SK-N-SH (cell line): ENCODE measurements at regions not wholly inside any gene's neighbourhood (a gene's known extent, or its start where the extent isn't known, plus 50 kb on each side); places are given as distances from the start of the nearest gene placed in this dataset.

ENCODE experiments used
- CTCF ChIA-PET: fragments of 300-600, 350-600 bp; formaldehyde crosslinking; extraction: SDS; loops from one replicate; lab custom pipeline; 2021; lab: Yijun Ruan, JAX
- POLR2A ChIA-PET: fragments of 350-600 bp; sonication (Branson Sonifier 250); formaldehyde crosslinking; extraction: SDS; loops from one replicate; lab custom pipeline; 2020; ENCODE audit warnings: antibody characterized with exemption, inconsistent platforms; lab: Yijun Ruan, JAX
- DNase-seq: peaks from one replicate; pipeline ENCODE4 v3.0.0; 2012
- H2AFZ ChIP-seq: fragments of 200-600 bp; sonication (generic); 2 replicates; pipeline ENCODE4 v1.8.1; 2016; ENCODE audit warnings: antibody characterized with exemption, mild to moderate bottlenecking, low read depth
- H3F3A ChIP-seq: fragments of 200-600 bp; sonication (generic); replicated peaks from 2 replicates; pipeline ENCODE3; 2016; ENCODE audit warnings: antibody characterized with exemption, mild to moderate bottlenecking; ENCODE audit not compliant: insufficient read depth
- H3K27ac ChIP-seq, 2 experiments: fragments of 200-500 bp in 1 of 2; fragments of 200-600 bp in 1 of 2; sonication (Bioruptor generic) in 1 of 2; sonication (generic), shearing (Covaris generic) in 1 of 2; 2 replicates each; pipeline versions ENCODE4 v1.5.1 to v1.6.1; 2014 to 2016; ENCODE audit warnings: low read depth in 2 of 2, inconsistent platforms in 1 of 2, low read length in 1 of 2, mild to moderate bottlenecking in 1 of 2, mixed read lengths in 1 of 2
- H3K27me3 ChIP-seq: fragments of 200-600 bp; sonication (generic), shearing (Covaris generic); 2 replicates; pipeline ENCODE4 v1.6.1; 2016; ENCODE audit warnings: mixed run types; ENCODE audit not compliant: insufficient read depth
- H3K36me3 ChIP-seq, 2 experiments: fragments of 200-500 bp in 1 of 2; fragments of 200-600 bp in 1 of 2; sonication (Bioruptor generic) in 1 of 2; sonication (generic) in 1 of 2; replicated peaks in 1 of 2; 2 replicates each; pipeline versions ENCODE3 to v1.5.1; 2014 to 2016; ENCODE audit warnings: low read length in 1 of 2, mild to moderate bottlenecking in 1 of 2; ENCODE audit not compliant: insufficient read depth in 2 of 2, control insufficient read depth in 1 of 2
- H3K4me1 ChIP-seq, 2 experiments: fragments of 200-500 bp in 1 of 2; fragments of 200-600 bp in 1 of 2; sonication (Bioruptor generic) in 1 of 2; sonication (generic), shearing (Covaris generic) in 1 of 2; 2 replicates each; pipeline versions ENCODE4 v1.5.1 to v1.6.1; 2014 to 2016; ENCODE audit warnings: low read depth in 1 of 2, low read length in 1 of 2, mixed run types in 1 of 2; ENCODE audit not compliant: insufficient read depth in 2 of 2, control insufficient read depth in 1 of 2
- H3K4me2 ChIP-seq: fragments of 200-600 bp; sonication (generic), shearing (Covaris generic); 2 replicates; pipeline ENCODE4 v1.6.1; 2017; ENCODE audit warnings: mixed run types
- H3K4me3 ChIP-seq, 2 experiments: fragments of 200-500 bp in 1 of 2; fragments of 200-600 bp in 1 of 2; sonication (Bioruptor generic) in 1 of 2; sonication (generic), shearing (Covaris generic) in 1 of 2; 2 replicates each; pipeline versions ENCODE4 v1.5.1 to v1.8.1; 2014 to 2016; ENCODE audit warnings: low read depth in 2 of 2, inconsistent platforms in 1 of 2, low read length in 1 of 2, mild to moderate bottlenecking in 1 of 2, mixed read lengths in 1 of 2, moderate library complexity in 1 of 2
- H3K79me2 ChIP-seq: fragments of 200-600 bp; sonication (generic); 2 replicates; pipeline ENCODE4 v1.8.1; 2017; ENCODE audit warnings: mild to moderate bottlenecking; ENCODE audit not compliant: insufficient read depth
- H3K9ac ChIP-seq: fragments of 200-600 bp; sonication (generic); 2 replicates; pipeline ENCODE4 v1.6.1; 2017; ENCODE audit warnings: mixed run types
- H3K9me2 ChIP-seq: fragments of 200-600 bp; sonication (generic); 2 replicates; pipeline ENCODE4 v1.6.1; 2017; ENCODE audit warnings: mixed run types
- H3K9me3 ChIP-seq: fragments of 200-600 bp; sonication (generic); 2 replicates; pipeline ENCODE4 v1.6.1; 2017; ENCODE audit warnings: mixed run types, mild to moderate bottlenecking, moderate library complexity
- H4K20me1 ChIP-seq: fragments of 200-600 bp; sonication (generic); 2 replicates; pipeline ENCODE4 v1.6.1; 2017; ENCODE audit warnings: mild to moderate bottlenecking, mixed run types; ENCODE audit not compliant: insufficient read depth
- CHD2 ChIP-seq: fragments of 150-350 bp; IDR thresholded peaks from 2 replicates; pipeline ENCODE4 v1.6.1; 2018; ENCODE audit warnings: low read length; ENCODE audit not compliant: partially characterized antibody
- ELF1 ChIP-seq: IDR thresholded peaks from 2 replicates; pipeline ENCODE4 v1.4.0; 2012
- EP300 ChIP-seq, 2 experiments: IDR thresholded peaks; 2 replicates each; pipeline versions ENCODE4 v1.4.0 to v1.6.1; 2012; ENCODE audit warnings: borderline replicate concordance in 1 of 2, low read depth in 1 of 2, low read length in 1 of 2
- FOSL2 ChIP-seq: IDR thresholded peaks from 2 replicates; pipeline ENCODE4 v1.4.0; 2012; ENCODE audit warnings: low read depth, mild to moderate bottlenecking, moderate library complexity, borderline replicate concordance
- JUND ChIP-seq: IDR thresholded peaks from 2 replicates; pipeline ENCODE4 v1.4.0; 2012
- MEF2A ChIP-seq: IDR thresholded peaks from 2 replicates; pipeline ENCODE4 v1.4.0; 2012; ENCODE audit warnings: low read depth, borderline replicate concordance
- POLR2AphosphoS5 ChIP-seq: IDR thresholded peaks from 2 replicates; pipeline ENCODE4 v1.6.1; 2012; ENCODE audit warnings: low read depth, low read length
- RAD21 ChIP-seq: IDR thresholded peaks from 2 replicates; pipeline ENCODE4 v1.6.1; 2012; ENCODE audit warnings: mild to moderate bottlenecking, low read length
- RFX5 ChIP-seq: IDR thresholded peaks from 2 replicates; pipeline ENCODE4 v1.6.1; 2012; ENCODE audit warnings: mild to moderate bottlenecking, improper control_type of control experiment, low read length
- SMC3 ChIP-seq: IDR thresholded peaks from 2 replicates; pipeline ENCODE4 v1.6.1; 2012; ENCODE audit warnings: low read depth, low read length, improper control_type of control experiment
- TAF1 ChIP-seq: IDR thresholded peaks from 2 replicates; pipeline ENCODE4 v1.6.1; 2012; ENCODE audit warnings: low read depth, mild to moderate bottlenecking, low read length, moderate library complexity, borderline replicate concordance
- TEAD4 ChIP-seq: IDR thresholded peaks from 2 replicates; pipeline ENCODE4 v1.4.0; 2012; ENCODE audit warnings: mild to moderate bottlenecking, borderline replicate concordance; ENCODE audit not compliant: insufficient read depth
- WGBS: methylation state at CpG from one replicate; pipeline ENCODE4 v1.1.6; 2017; ENCODE audit warnings: low lambda C conversion rate; 5-methylcytosine and 5-hydroxymethylcytosine counted together
- TF ChIP-seq, protein P1 (sequence below): IDR thresholded peaks from 2 replicates; pipeline ENCODE4 v1.6.1; 2012; ENCODE audit warnings: mild to moderate bottlenecking, low read depth, low read length, moderate library complexity
- TF ChIP-seq, protein P2 (sequence below): IDR thresholded peaks from 2 replicates; pipeline ENCODE4 v1.4.0; 2012; ENCODE audit warnings: low read depth, borderline replicate concordance
- TF ChIP-seq, protein P3 (sequence below): fragments of 200-600 bp; sonication (generic); IDR thresholded peaks from 2 replicates; pipeline ENCODE4 v1.6.1; 2017; ENCODE audit warnings: antibody characterized with exemption, mild to moderate bottlenecking, moderate library complexity

DNA sequence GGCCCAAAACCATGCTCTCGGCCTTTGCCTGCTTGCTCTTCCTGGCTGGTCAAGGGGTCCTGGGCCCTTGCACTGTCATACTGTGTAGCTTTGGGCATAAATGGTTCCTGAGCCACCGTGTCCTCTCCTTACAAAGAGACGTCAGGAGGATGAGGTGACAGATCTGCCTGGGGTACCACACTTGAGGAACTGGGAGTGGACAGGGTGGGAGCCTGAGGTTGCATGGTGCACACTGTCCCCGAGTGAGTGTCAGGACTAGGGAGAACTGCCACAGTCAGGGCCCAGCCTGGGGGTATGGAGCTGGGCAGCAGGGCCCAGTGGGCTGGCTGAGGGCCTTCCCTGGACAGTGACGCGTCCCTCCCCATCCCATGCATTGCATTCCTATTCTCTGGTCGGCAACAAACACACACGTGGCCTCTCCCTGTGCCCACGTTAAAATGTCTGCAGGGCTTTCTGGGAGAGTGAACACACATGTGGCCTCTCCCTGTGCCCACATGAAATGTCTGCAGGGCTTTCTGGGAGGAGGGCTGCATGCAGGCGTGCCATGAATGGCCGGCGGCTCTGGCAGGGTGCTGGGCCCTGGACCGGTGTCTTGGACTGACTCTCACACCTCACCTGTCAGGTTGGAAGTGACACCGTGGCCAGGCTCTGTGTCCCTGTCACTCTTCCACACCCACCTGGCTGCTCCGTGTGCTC is 122.1 kb upstream of the COL5A1 start:
- no peak for DNase-seq
- no peaks in the 10 kb centered on the region for H3K9me2 ChIP-seq
- no peak overlapping the region for H3K27ac ChIP-seq
- H3K9ac ChIP-seq = no peak overlapping the region
- no peaks in the 10 kb centered on the region for H3F3A ChIP-seq
- H3K27me3 ChIP-seq = no peaks in the 10 kb centered on the region
- no peaks in the 10 kb centered on the region for H4K20me1 ChIP-seq
- WGBS = 89% methylated on average over 6 of the region's 15 CpGs
- POLR2A ChIA-PET = no interaction called here
- H3K79me2 ChIP-seq = no peaks in the 10 kb centered on the region
- no peaks in the 10 kb centered on the region for H3K9me3 ChIP-seq
- no peak overlapping the region for H2AFZ ChIP-seq
- TF ChIP-seq ELF1 = no peak
- TF ChIP-seq CHD2 = no peak
- TF ChIP-seq POLR2AphosphoS5 = no peak
- no peak for TF ChIP-seq MEF2A
- TF ChIP-seq SMC3 = no peak
- TF ChIP-seq, protein P1, sequence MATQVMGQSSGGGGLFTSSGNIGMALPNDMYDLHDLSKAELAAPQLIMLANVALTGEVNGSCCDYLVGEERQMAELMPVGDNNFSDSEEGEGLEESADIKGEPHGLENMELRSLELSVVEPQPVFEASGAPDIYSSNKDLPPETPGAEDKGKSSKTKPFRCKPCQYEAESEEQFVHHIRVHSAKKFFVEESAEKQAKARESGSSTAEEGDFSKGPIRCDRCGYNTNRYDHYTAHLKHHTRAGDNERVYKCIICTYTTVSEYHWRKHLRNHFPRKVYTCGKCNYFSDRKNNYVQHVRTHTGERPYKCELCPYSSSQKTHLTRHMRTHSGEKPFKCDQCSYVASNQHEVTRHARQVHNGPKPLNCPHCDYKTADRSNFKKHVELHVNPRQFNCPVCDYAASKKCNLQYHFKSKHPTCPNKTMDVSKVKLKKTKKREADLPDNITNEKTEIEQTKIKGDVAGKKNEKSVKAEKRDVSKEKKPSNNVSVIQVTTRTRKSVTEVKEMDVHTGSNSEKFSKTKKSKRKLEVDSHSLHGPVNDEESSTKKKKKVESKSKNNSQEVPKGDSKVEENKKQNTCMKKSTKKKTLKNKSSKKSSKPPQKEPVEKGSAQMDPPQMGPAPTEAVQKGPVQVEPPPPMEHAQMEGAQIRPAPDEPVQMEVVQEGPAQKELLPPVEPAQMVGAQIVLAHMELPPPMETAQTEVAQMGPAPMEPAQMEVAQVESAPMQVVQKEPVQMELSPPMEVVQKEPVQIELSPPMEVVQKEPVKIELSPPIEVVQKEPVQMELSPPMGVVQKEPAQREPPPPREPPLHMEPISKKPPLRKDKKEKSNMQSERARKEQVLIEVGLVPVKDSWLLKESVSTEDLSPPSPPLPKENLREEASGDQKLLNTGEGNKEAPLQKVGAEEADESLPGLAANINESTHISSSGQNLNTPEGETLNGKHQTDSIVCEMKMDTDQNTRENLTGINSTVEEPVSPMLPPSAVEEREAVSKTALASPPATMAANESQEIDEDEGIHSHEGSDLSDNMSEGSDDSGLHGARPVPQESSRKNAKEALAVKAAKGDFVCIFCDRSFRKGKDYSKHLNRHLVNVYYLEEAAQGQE = no peak
- TF ChIP-seq TEAD4 = no peak
- no peak for TF ChIP-seq RFX5
- TF ChIP-seq, all 33 proteins: peak for 0
- H3K4me3 ChIP-seq = no peak overlapping the region
- no peak overlapping the region for H3K4me2 ChIP-seq
- no peaks in the 10 kb centered on the region for H3K36me3 ChIP-seq
- peaks cover 0 to 32% of the 10 kb centered on the region in 2 experiments; a peak in 1 of 4 replicates for H3K4me1 ChIP-seq
- CTCF ChIA-PET = interaction anchor here (1.1 to 1.2 kb wide), 2 partner anchors 154 to 175 kb away, joined by 3 read pairs; no protein-coding TSS in a partner anchor

DNA sequence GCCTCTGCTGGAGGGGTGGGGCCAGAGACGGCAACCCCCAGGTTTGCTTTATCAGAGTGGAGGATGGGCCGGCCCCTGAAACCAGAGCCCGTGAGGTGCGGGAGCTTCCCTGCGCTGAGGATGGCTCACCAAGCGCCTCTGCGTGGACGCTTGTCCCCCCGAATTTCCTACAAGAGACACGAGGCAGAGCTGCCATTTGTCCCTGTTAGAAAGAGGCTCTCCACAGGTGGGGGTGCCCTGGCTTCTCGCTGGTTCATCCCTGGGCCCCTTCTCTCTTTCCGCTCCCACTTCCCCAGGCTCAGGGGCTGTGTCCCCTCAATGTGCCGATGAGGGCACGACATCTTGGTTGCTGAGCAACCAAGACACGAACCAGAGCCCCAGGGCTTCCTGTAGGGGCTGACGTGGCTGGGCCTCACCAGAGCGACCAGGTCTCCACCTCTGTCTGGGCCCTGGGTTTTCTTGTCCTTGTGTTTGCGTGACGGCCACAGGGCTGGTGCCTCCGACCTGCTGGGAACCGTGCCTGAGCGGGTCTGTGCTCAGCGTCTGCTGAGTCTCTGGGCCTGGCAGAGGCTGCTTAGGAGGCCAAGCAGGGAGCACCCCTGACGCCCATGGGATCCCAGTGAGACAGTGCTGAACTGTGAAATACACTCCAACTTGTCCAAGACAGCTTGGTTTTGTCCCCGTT is 119.6 kb upstream of the COL5A1 start:
- 86% methylated on average over 20 of the region's 25 CpGs for WGBS
- Histone ChIP-seq H3K36me3 (no peaks in the 10 kb centered on the region), H3K27me3 (no peaks in the 10 kb centered on the region), H3F3A (no peaks in the 10 kb centered on the region), H3K4me3 (no peak overlapping the region), H3K79me2 (no peaks in the 10 kb centered on the region), H3K4me2 (no peak overlapping the region), H3K9me3 (no peaks in the 10 kb centered on the region), H3K4me1 (peaks cover 0 to 32% of the 10 kb centered on the region in 2 experiments; a peak in 1 of 4 replicates), H4K20me1 (no peaks in the 10 kb centered on the region), H3K9me2 (no peaks in the 10 kb centered on the region), H3K27ac (no peak overlapping the region), H3K9ac (no peak overlapping the region), H2AFZ (no peak overlapping the region)
- TF ChIP-seq FOSL2 = no peak
- TF ChIP-seq RAD21 = no peak
- TF ChIP-seq, protein P2, sequence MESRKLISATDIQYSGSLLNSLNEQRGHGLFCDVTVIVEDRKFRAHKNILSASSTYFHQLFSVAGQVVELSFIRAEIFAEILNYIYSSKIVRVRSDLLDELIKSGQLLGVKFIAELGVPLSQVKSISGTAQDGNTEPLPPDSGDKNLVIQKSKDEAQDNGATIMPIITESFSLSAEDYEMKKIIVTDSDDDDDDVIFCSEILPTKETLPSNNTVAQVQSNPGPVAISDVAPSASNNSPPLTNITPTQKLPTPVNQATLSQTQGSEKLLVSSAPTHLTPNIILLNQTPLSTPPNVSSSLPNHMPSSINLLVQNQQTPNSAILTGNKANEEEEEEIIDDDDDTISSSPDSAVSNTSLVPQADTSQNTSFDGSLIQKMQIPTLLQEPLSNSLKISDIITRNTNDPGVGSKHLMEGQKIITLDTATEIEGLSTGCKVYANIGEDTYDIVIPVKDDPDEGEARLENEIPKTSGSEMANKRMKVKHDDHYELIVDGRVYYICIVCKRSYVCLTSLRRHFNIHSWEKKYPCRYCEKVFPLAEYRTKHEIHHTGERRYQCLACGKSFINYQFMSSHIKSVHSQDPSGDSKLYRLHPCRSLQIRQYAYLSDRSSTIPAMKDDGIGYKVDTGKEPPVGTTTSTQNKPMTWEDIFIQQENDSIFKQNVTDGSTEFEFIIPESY = no peak
- no peak for TF ChIP-seq JUND
- TF ChIP-seq TAF1 = no peak
- TF ChIP-seq EP300 (IDR thresholded peaks at IDR 0.05; ENCODE audit: borderline replicate concordance in 1 of 2, low read depth in 1 of 2, low read length in 1 of 2) = no peak
- no peak for TF ChIP-seq TEAD4
- TF ChIP-seq, protein P3, sequence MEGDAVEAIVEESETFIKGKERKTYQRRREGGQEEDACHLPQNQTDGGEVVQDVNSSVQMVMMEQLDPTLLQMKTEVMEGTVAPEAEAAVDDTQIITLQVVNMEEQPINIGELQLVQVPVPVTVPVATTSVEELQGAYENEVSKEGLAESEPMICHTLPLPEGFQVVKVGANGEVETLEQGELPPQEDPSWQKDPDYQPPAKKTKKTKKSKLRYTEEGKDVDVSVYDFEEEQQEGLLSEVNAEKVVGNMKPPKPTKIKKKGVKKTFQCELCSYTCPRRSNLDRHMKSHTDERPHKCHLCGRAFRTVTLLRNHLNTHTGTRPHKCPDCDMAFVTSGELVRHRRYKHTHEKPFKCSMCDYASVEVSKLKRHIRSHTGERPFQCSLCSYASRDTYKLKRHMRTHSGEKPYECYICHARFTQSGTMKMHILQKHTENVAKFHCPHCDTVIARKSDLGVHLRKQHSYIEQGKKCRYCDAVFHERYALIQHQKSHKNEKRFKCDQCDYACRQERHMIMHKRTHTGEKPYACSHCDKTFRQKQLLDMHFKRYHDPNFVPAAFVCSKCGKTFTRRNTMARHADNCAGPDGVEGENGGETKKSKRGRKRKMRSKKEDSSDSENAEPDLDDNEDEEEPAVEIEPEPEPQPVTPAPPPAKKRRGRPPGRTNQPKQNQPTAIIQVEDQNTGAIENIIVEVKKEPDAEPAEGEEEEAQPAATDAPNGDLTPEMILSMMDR = no peak
- no peak for TF ChIP-seq RFX5
- no peak for DNase-seq
- POLR2A ChIA-PET = no interaction called here
- CTCF ChIA-PET = interaction anchor here (1.3 kb wide), 1 partner anchor 217 kb away, joined by 3 read pairs; no protein-coding TSS in a partner anchor
